GM12873 (cell line): ENCODE measurements at regions not wholly inside any gene's neighbourhood (a gene's known extent, or its start where the extent isn't known, plus 50 kb on each side); places are given as distances from the start of the nearest gene placed in this dataset.

Experiments
- TF ChIP-seq, protein P1 (sequence below): IDR thresholded peaks from 2 replicates; pipeline ENCODE4 v1.5.1; 2012; ENCODE audit warnings: low read depth, mild to moderate bottlenecking, moderate library complexity, low read length, control low read depth; ENCODE audit not compliant: insufficient read depth; ENCODE audit errors: missing control alignments

DNA sequence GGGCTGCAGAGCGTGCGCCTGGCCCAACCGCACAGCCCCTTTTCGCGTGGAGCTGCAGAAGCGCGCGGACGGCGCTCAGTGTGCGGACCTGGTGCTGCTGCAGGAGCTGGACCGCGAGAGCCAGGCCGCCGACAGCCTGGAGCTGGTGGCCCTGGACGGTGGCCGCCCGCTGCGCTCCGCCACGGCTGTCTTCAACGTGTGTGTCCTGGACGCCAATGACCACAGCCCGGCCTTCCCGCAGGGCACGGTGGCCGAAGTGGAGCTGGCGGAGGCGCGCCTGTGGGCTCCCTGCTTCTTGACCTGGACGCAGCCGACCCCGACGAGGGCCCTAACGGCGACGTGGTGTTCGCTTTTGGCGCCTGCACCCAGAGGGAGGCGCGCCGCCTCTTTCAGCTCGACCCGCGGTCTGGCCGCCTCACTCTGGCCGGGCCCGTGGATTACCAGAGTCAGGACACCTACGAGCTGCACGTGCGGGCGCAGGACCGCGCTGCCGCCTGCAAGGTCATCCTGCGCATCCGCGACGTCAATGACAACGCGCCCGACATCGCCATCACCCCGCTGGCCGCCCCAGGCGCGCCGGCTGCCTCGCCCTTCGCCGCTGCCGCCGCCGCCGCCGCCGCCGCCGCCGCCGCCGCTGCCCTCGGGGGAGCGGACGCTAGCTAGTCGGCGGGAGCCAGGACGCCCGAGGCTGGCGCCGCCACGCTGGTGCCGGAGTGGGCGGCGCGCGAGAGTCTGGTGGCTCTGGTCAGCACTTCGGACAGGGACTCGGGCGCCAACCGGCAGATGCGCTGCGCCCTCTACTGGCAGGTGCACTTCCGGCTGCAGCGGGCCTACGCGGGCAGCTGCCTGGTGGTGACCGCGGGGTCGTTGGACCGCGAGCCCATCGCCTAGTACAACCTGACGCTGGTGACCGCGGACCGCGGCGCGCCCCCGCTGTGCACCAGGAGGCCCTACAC, 172.2 kb downstream of the OLFM4 start:
- TF ChIP-seq, protein P1, sequence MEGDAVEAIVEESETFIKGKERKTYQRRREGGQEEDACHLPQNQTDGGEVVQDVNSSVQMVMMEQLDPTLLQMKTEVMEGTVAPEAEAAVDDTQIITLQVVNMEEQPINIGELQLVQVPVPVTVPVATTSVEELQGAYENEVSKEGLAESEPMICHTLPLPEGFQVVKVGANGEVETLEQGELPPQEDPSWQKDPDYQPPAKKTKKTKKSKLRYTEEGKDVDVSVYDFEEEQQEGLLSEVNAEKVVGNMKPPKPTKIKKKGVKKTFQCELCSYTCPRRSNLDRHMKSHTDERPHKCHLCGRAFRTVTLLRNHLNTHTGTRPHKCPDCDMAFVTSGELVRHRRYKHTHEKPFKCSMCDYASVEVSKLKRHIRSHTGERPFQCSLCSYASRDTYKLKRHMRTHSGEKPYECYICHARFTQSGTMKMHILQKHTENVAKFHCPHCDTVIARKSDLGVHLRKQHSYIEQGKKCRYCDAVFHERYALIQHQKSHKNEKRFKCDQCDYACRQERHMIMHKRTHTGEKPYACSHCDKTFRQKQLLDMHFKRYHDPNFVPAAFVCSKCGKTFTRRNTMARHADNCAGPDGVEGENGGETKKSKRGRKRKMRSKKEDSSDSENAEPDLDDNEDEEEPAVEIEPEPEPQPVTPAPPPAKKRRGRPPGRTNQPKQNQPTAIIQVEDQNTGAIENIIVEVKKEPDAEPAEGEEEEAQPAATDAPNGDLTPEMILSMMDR = peak; percentile 19

DNA sequence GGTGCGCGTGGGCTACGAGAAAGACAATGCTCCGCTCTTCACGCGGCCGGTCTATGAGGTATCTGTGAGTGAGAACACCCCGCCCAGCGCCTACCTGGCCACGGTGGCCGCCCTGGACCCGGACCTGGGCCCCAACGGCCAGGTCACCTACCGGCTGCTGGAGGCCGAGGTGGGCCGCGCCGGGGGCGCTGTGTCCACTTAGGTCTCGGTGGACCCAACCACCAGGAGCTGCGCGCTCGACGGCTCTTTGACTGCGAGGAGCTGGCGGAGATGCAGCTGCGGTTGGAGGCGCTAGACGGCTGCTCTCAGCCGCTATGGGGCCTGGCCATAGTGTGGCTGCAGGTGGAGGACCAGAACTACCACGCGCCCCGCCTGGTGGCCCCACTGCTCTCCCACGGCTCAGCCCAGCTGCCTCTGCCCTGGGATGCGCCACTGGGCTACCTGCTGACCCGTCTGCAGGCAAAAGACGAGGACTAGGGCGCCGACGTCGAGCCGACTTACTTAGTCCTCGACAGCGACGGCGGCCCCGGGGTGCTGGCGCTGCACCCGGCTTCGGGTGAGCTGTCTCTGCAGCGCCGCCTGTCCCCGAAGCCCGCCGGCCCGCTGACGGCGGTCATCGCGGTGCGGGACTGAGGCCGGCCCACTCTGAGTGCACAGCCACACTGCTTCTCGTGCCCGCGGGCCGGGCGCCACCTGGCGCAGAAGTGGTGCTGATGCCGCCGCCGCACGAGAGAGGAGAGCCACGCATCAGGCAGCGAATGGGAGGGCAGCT, 173.0 kb downstream of the OLFM4 start:
- TF ChIP-seq, protein P1 = no peak

DNA sequence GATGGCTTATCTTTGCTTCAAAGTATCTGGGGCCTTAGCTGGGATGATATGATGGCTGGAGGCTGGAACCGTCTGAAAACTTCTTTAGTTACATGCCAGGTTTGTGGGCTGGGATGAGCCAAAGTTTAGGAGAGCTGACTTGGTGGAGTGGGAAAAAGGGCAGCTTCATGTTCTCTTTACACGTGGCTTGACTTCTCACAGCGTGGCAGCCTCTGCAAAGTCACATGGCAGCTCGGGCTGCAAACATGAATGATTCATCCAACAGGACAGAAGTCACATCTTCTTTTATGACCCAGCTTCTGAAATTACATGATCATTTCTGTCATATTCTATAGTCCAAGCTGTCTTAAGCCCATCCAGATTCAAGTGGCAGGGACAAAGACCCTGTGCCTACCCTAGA, 176.0 kb downstream of the OLFM4 start:
- TF ChIP-seq, protein P1 = no peak

DNA sequence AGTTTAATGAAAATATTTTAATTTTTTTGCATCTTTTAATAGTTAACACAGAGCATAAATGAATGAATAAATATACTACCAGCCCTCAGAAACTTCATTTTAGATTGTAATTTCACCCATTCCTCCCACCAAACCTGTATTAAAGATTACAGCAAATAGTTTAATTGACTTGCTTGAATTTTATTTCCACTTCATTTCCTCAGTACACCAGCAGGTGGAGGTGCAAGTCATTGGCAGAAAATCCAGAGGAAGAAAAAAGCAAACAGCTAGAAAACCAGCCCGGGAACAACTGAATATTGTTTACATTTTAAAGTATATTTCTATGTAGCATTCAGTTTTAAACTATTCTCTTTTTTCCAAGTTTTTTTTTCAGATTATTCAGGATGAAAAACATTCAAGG, 177.8 kb downstream of the OLFM4 start:
- TF ChIP-seq, protein P1 = peak; percentile 18

DNA sequence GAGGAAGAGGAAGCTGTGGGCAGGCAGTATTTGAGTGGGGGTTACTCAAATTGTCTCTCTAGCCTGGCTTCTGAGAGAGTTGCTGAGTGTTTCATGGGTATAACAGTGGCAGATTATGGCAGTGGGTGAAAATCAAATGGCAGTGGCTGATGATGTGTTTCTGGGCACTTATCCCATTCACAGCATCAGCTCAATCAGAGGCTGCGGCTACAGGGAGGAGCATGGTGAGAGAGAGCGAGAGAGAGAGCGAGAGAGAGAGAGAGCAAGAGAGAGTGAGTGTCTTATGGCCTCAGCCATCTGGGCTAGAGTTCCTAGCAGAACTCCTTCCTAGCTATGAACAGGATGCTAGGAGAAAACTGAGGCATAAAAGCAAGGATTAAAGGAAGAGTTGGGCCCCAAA, 178.9 kb downstream of the OLFM4 start:
- TF ChIP-seq, protein P1 = no peak

DNA sequence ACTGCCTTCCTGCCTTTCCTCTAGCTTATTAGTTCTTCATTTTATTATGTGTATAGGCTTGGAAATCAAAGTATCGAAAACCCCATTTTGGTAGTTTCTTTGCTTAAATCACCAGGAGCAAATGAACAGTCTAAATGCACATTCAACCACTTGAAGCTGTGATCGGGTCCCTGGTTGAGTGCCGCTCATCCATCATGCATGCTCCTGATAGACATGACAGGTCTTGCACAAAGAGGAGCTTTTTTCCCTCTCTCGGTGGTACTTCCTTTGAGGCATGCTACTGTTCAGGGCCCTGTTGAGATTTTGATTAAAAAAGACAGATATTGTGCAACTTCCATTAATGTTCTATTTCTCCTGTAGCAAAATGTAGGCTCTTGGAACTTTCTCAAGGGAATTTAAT, 185.8 kb downstream of the OLFM4 start:
- TF ChIP-seq, protein P1 = no peak

DNA sequence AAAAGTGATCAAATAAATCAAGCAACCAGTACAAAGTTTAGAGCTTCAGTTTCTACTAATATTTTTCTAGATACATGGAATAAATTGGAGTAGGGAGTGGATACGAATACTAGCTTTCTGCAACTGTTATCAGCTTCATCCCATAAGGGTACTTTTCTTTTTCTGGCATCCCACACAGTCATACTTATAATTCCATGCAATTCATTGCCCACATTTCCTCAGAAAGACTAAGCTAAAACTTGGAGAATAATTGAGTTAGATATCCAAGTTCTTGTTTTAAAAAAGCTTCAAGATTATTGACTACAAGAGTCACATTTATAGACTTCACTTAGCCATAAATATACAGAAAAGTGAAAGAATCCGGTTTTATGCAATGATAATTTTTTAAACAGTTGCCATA, 186.9 kb downstream of the OLFM4 start:
- TF ChIP-seq, protein P1 = no peak
